GM12892 (cell line): ENCODE measurements at regions not wholly inside any gene's neighbourhood (a gene's known extent, or its start where the extent isn't known, plus 50 kb on each side); places are given as distances from the start of the nearest gene placed in this dataset.

Experiments used
- POLR2A ChIP-seq: IDR thresholded peaks from 2 replicates; pipeline ENCODE4 v1.6.1; 2011; ENCODE audit warnings: low read depth, low read length, control low read depth
- POLR2AphosphoS5 ChIP-seq: IDR thresholded peaks from 2 replicates; pipeline ENCODE4 v1.6.1; 2011; ENCODE audit warnings: low read depth, low read length, control low read depth
- TAF1 ChIP-seq: IDR thresholded peaks from 2 replicates; pipeline ENCODE4 v1.6.1; 2011; ENCODE audit warnings: low read depth, mild to moderate bottlenecking, control low read depth, low read length, borderline replicate concordance

DNA sequence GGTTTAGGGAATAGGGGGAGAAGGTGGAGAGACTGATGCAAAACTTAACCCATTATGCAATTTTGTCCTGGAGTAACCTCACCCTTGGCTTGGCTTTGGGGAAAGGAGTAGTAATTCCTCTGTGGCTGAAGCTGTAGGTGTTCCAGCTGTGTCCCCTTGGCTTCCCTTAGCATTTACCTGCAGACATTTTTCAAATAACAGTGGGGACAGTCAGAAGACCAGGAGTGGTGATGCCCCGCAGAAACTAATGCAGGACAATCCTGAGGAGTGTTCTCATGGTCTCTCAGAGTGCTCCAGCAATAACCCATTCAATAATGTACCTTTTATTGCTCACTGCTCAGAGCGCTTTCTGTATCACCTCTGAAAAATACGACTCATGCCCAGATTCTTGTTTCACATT lies 282.1 kb downstream of the ZEB1 start:
- no peak for TF ChIP-seq POLR2A
- TF ChIP-seq POLR2AphosphoS5: no peak
- TF ChIP-seq TAF1: no peak
